GM21390 (cell line): ENCODE measurements at regions not wholly inside any gene's neighbourhood (a gene's known extent, or its start where the extent isn't known, plus 50 kb on each side); places are given as distances from the start of the nearest gene placed in this dataset.
"Not testable (repeated sequence)": the region's sequence is repeated elsewhere in the genome, so short reads cannot be mapped to it uniquely, and the experiment has no call there.

Source experiments
- ATAC-seq: cut with Tn5 transposase; IDR thresholded peaks from one replicate; pipeline ENCODE4 v1.9.1; 2021; ENCODE audit not compliant: unreplicated experiment

- no peak for ATAC-seq
These were observed 115.2 kb downstream of the ZNF37A start for GRCh38 chr10:38209332-38209731.

GRCh38 chr10:38209748-38210147, 115.6 kb downstream of the ZNF37A start:
- not testable (repeated sequence) for ATAC-seq

- ATAC-seq: no peak
These were observed 118.3 kb downstream of the ZNF37A start for GRCh38 chr10:38212460-38212859.

- ATAC-seq: no peak
These were observed 132.2 kb downstream of the ZNF37A start for GRCh38 chr10:38226385-38226784.

GRCh38 chr10:38228394-38228793, 134.3 kb downstream of the ZNF37A start:
- no peak for ATAC-seq

- not testable (repeated sequence) for ATAC-seq
These were observed 144.3 kb downstream of the ZNF37A start for GRCh38 chr10:38238479-38238878.

GRCh38 chr10:38242061-38242649, 148.0 kb downstream of the ZNF37A start:
- not testable (repeated sequence) for ATAC-seq

GRCh38 chr10:38248113-38248512, 154.0 kb downstream of the ZNF37A start:
- ATAC-seq: not testable (repeated sequence)

- ATAC-seq: not testable (repeated sequence)
These were observed 158.4 kb downstream of the ZNF37A start for GRCh38 chr10:38252551-38252950.

- not testable (repeated sequence) for ATAC-seq
These were observed 173.4 kb downstream of the ZNF37A start for GRCh38 chr10:38267555-38267954.

- ATAC-seq: not testable (repeated sequence)
These were observed 176.9 kb downstream of the ZNF37A start for GRCh38 chr10:38271031-38271430.

- ATAC-seq: not testable (repeated sequence)
These were observed 180.7 kb downstream of the ZNF37A start for GRCh38 chr10:38274879-38275278.

GRCh38 chr10:38292560-38292959, 198.4 kb downstream of the ZNF37A start:
- not testable (repeated sequence) for ATAC-seq

- not testable (repeated sequence) for ATAC-seq
These were observed 216.0 kb downstream of the ZNF37A start for GRCh38 chr10:38310111-38310510.

GRCh38 chr10:38315090-38315805, 221.1 kb downstream of the ZNF37A start:
- ATAC-seq: not testable (repeated sequence)

- not testable (repeated sequence) for ATAC-seq
These were observed 227.3 kb downstream of the ZNF37A start for GRCh38 chr10:38321393-38321792.

- not testable (repeated sequence) for ATAC-seq
These were observed 236.2 kb downstream of the ZNF37A start for GRCh38 chr10:38330306-38330705.

- ATAC-seq: not testable (repeated sequence)
These were observed 237.0 kb downstream of the ZNF37A start for GRCh38 chr10:38331106-38331505.

GRCh38 chr10:38333699-38334098, 239.6 kb downstream of the ZNF37A start:
- ATAC-seq: not testable (repeated sequence)

GRCh38 chr10:38350645-38351044, 256.5 kb downstream of the ZNF37A start:
- not testable (repeated sequence) for ATAC-seq

GRCh38 chr10:38354410-38354809, 260.3 kb downstream of the ZNF37A start:
- ATAC-seq: not testable (repeated sequence)

GRCh38 chr10:38355911-38356526, 261.9 kb downstream of the ZNF37A start:
- ATAC-seq: peak; percentile 99
